GM12878 (cell line): ENCODE measurements at regions not wholly inside any gene's neighbourhood (a gene's known extent, or its start where the extent isn't known, plus 50 kb on each side); places are given as distances from the start of the nearest gene placed in this dataset.
A peak's percentile ranks its signal among the peaks of the same experiment; 100 is the strongest.

ENCODE experiments used
- EP300 ChIP-seq, 2 experiments: fragments of 150-350 bp in 1 of 2; IDR thresholded peaks; 2 replicates each; pipeline ENCODE4 v1.6.1; 2011 to 2012; ENCODE audit warnings: low read depth in 2 of 2, low read length in 2 of 2, borderline replicate concordance in 1 of 2, improper control_type of control experiment in 1 of 2, inconsistent platforms in 1 of 2; ENCODE audit not compliant: control insufficient read depth in 1 of 2
- KAT2A ChIP-seq: conservative IDR thresholded peaks from 2 replicates; pipeline ENCODE4 v1.6.1; 2011; ENCODE audit warnings: low read depth, low read length; ENCODE audit not compliant: control insufficient read depth
- TAF1 ChIP-seq: IDR thresholded peaks from 2 replicates; pipeline ENCODE4 v1.6.1; 2011; ENCODE audit warnings: mild to moderate bottlenecking, low read depth, low read length, borderline replicate concordance
- ZZZ3 ChIP-seq: IDR thresholded peaks from 2 replicates; pipeline ENCODE4 v1.6.1; 2011; ENCODE audit warnings: low read depth; ENCODE audit not compliant: control insufficient read depth, insufficient read length
- TF ChIP-seq, protein P1 (sequence below), 3 experiments: IDR thresholded peaks in 2 of 3; conservative IDR thresholded peaks in 1 of 3; 2 replicates each; pipeline ENCODE4 v1.5.1; 2011; ENCODE audit warnings: low read depth in 3 of 3, low read length in 3 of 3, mild to moderate bottlenecking in 3 of 3, control low read depth in 2 of 3, moderate library complexity in 2 of 3, inconsistent platforms in 1 of 3, mixed read lengths in 1 of 3; ENCODE audit not compliant: control insufficient read depth in 2 of 3, insufficient read depth in 1 of 3; ENCODE audit errors: extremely low read depth in 1 of 3

DNA sequence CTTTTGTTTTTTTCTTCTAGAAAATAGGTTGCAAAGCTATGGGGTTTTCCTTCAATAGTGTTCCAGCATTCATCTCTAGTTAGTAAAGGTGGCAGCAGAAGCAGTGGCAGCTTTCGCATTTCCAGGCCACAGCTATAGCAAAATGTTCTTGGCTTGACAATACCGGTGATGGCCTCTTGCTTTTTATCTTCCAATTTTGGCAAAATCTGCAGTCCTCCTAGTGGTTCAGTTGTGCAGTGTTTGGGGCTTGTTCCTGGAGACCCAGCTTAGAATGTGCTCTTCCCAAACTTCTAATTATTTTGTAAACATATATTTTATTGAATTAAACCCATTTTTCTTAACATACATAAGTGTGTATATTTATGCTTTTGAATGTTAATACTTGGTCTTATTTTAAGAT lies 370.6 kb upstream of the MAN1A1 start:
- TF ChIP-seq KAT2A, result no peak
- TF ChIP-seq TAF1, result no peak
- no peak for TF ChIP-seq EP300 (IDR thresholded peaks at IDR 0.05; ENCODE audit: borderline replicate concordance in 1 of 2, control insufficient read depth in 1 of 2, low read depth in 2 of 2, low read length in 2 of 2)
- TF ChIP-seq ZZZ3, result no peak
- TF ChIP-seq, protein P1, sequence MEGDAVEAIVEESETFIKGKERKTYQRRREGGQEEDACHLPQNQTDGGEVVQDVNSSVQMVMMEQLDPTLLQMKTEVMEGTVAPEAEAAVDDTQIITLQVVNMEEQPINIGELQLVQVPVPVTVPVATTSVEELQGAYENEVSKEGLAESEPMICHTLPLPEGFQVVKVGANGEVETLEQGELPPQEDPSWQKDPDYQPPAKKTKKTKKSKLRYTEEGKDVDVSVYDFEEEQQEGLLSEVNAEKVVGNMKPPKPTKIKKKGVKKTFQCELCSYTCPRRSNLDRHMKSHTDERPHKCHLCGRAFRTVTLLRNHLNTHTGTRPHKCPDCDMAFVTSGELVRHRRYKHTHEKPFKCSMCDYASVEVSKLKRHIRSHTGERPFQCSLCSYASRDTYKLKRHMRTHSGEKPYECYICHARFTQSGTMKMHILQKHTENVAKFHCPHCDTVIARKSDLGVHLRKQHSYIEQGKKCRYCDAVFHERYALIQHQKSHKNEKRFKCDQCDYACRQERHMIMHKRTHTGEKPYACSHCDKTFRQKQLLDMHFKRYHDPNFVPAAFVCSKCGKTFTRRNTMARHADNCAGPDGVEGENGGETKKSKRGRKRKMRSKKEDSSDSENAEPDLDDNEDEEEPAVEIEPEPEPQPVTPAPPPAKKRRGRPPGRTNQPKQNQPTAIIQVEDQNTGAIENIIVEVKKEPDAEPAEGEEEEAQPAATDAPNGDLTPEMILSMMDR (IDR thresholded peaks at IDR 0.05 in 2 of 3, conservative IDR thresholded peaks at IDR 0.05 in 1 of 3; ENCODE audit: control insufficient read depth in 2 of 3, extremely low read depth in 1 of 3, insufficient read depth in 1 of 3, low read depth in 3 of 3, low read length in 3 of 3), result peak in 1 of 3 experiments; percentile 9; a peak in 1 of 6 replicates
